ENCODE measurements at regions not wholly inside any gene's neighbourhood (a gene's known extent, or its start where the extent isn't known, plus 50 kb on each side); places are given as distances from the start of the nearest gene placed in this dataset.

GRCh38 chr2:212709280-212709679, 170.7 kb upstream of the ERBB4 start:
- Histone ChIP-seq H3K27me3 (ENCODE audit: insufficient read depth, low read length) (no peaks in the 10 kb centered on the region), H3K79me2 (ENCODE audit: insufficient read depth, low read length) (no peaks in the 10 kb centered on the region), H3K9me3 (ENCODE audit: low read depth, low read length) (no peaks in the 10 kb centered on the region), H4K20me1 (ENCODE audit: insufficient read depth, low read length) (no peaks in the 10 kb centered on the region), H3K27ac (ENCODE audit: low read depth, low read length) (no peak overlapping the region), H3K4me3 (ENCODE audit: insufficient read depth, low read length) (no peak overlapping the region), H3K4me1 (ENCODE audit: insufficient read depth, low read length) (no peaks in the 10 kb centered on the region), H2AFZ (ENCODE audit: low read length) (no peak overlapping the region), H3K36me3 (ENCODE audit: insufficient read depth, low read length) (no peaks in the 10 kb centered on the region), H3K4me2 (ENCODE audit: insufficient read depth, low read length) (no peak overlapping the region)
- no peak for DNase-seq (ENCODE audit: insufficient read length, low spot score, missing footprints)
- no peak for TF ChIP-seq CTCF (IDR thresholded peaks at IDR 0.05; ENCODE audit: extremely low read depth, low read depth, low read length)

DNA sequence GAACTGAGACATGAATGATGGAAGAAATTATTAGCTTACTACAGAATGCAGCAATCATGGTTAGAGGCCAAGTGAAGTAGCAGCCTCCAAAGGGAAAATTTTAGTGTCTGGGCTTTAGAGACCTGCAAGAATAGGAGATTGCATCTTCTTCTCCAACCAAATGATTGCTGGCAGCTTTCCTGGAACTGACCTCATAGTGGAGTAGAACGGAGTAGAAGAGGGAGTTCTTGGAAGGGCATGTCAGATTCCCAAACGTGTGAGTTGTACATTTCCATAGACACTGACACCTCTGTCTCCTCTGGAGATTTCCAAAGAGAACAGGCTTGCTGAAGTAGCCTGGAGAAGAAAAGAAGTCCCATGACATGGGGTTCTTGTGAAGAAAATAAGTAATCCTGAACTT, 169.8 kb upstream of the ERBB4 start:
- TF ChIP-seq CTCF (IDR thresholded peaks at IDR 0.05; ENCODE audit: extremely low read depth, low read depth, low read length), result no peak
- H2AFZ ChIP-seq (ENCODE audit: low read length), result no peak overlapping the region

DNA sequence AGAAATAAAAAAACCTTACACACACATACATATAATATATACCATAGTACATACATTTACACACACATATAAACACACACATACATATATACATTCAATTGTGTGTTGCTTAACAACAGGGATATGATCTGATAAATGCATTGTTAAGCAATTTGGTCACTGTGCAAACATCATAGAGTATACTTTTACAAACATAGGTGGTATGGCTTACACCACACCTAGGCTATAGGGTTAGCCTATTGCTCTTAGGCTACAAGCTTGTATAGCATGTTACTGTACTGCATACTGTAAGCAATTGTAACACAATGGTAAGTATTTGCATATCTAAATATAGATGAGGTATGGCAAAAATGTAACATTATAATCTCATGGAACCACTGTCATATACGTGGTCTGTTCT, 156.8 kb upstream of the ERBB4 start:
- Histone ChIP-seq H3K4me1 (ENCODE audit: insufficient read depth, low read length) (no peaks in the 10 kb centered on the region), H3K27me3 (ENCODE audit: insufficient read depth, low read length) (no peaks in the 10 kb centered on the region), H3K79me2 (ENCODE audit: insufficient read depth, low read length) (no peaks in the 10 kb centered on the region), H3K36me3 (ENCODE audit: insufficient read depth, low read length) (no peaks in the 10 kb centered on the region), H3K4me3 (ENCODE audit: insufficient read depth, low read length) (no peak overlapping the region), H2AFZ (ENCODE audit: low read length) (no peak overlapping the region), H3K9me3 (ENCODE audit: low read depth, low read length) (no peaks in the 10 kb centered on the region), H3K27ac (ENCODE audit: low read depth, low read length) (no peak overlapping the region), H4K20me1 (ENCODE audit: insufficient read depth, low read length) (no peaks in the 10 kb centered on the region), H3K4me2 (ENCODE audit: insufficient read depth, low read length) (no peak overlapping the region)
- no peak for TF ChIP-seq CTCF (IDR thresholded peaks at IDR 0.05; ENCODE audit: extremely low read depth, low read depth, low read length)
- no peak for DNase-seq (ENCODE audit: insufficient read length, low spot score, missing footprints)

More for the DNA sequence above, 169.8 kb upstream of the ERBB4 start:
- Histone ChIP-seq H3K4me1 (ENCODE audit: insufficient read depth, low read length) (no peaks in the 10 kb centered on the region), H3K27ac (ENCODE audit: low read depth, low read length) (no peak overlapping the region), H4K20me1 (ENCODE audit: insufficient read depth, low read length) (no peaks in the 10 kb centered on the region), H3K9me3 (ENCODE audit: low read depth, low read length) (no peaks in the 10 kb centered on the region), H3K79me2 (ENCODE audit: insufficient read depth, low read length) (no peaks in the 10 kb centered on the region), H3K36me3 (ENCODE audit: insufficient read depth, low read length) (no peaks in the 10 kb centered on the region), H3K4me3 (ENCODE audit: insufficient read depth, low read length) (no peak overlapping the region), H3K4me2 (ENCODE audit: insufficient read depth, low read length) (no peak overlapping the region), H3K27me3 (ENCODE audit: insufficient read depth, low read length) (no peaks in the 10 kb centered on the region)
- DNase-seq (ENCODE audit: insufficient read length, low spot score, missing footprints), result no peak

GRCh38 chr2:212694398-212694797, 155.8 kb upstream of the ERBB4 start:
- no peak for DNase-seq (ENCODE audit: insufficient read length, low spot score, missing footprints)
- no peaks in the 10 kb centered on the region for H3K9me3 ChIP-seq (ENCODE audit: low read depth, low read length)
- no peak overlapping the region for H3K27ac ChIP-seq (ENCODE audit: low read depth, low read length)
- H2AFZ ChIP-seq (ENCODE audit: low read length), result no peak overlapping the region
- H4K20me1 ChIP-seq (ENCODE audit: insufficient read depth, low read length), result no peaks in the 10 kb centered on the region
- H3K79me2 ChIP-seq (ENCODE audit: insufficient read depth, low read length), result no peaks in the 10 kb centered on the region
- H3K27me3 ChIP-seq (ENCODE audit: insufficient read depth, low read length), result no peaks in the 10 kb centered on the region
- no peaks in the 10 kb centered on the region for H3K36me3 ChIP-seq (ENCODE audit: insufficient read depth, low read length)
- no peak overlapping the region for H3K4me3 ChIP-seq (ENCODE audit: insufficient read depth, low read length)
- TF ChIP-seq CTCF (IDR thresholded peaks at IDR 0.05; ENCODE audit: extremely low read depth, low read depth, low read length), result no peak
- no peak overlapping the region for H3K4me2 ChIP-seq (ENCODE audit: insufficient read depth, low read length)
- H3K4me1 ChIP-seq (ENCODE audit: insufficient read depth, low read length), result no peaks in the 10 kb centered on the region

All from osteoblast (primary cell).